SH-SY5Y (cell line): ENCODE measurements at regions not wholly inside any gene's neighbourhood (a gene's known extent, or its start where the extent isn't known, plus 50 kb on each side); places are given as distances from the start of the nearest gene placed in this dataset.

ENCODE experiments used
- GATA2 ChIP-seq: IDR thresholded peaks from 2 replicates; pipeline ENCODE4 v1.6.1; 2011; ENCODE audit warnings: mild to moderate bottlenecking, low read depth, low read length
- GATA3 ChIP-seq: IDR thresholded peaks from 2 replicates; pipeline ENCODE4 v1.6.1; 2011; ENCODE audit warnings: low read depth, mild to moderate bottlenecking, low read length, moderate library complexity

GRCh38 chr2:122328816-122329215 lies 573.4 kb downstream of the TSN start:
- TF ChIP-seq GATA3 (no peak), GATA2 (no peak)
